ENCODE measurements at regions not wholly inside any gene's neighbourhood (a gene's known extent, or its start where the extent isn't known, plus 50 kb on each side); places are given as distances from the start of the nearest gene placed in this dataset.

- H3K9me3 Mint-ChIP-seq = no peaks in the 10 kb centered on the region
- H3K36me3 Mint-ChIP-seq = no peaks in the 10 kb centered on the region
Observed at GRCh38 chr6:159606786-159607185, 86.3 kb downstream of the SOD2 start.

GRCh38 chr6:159604443-159604956 is 88.5 kb downstream of the SOD2 start:
- DNase-seq (ENCODE audit: low spot score in 2 of 2) = no peak
- Mint-ChIP-seq H3K9me3 (no peaks in the 10 kb centered on the region), H3K36me3 (no peaks in the 10 kb centered on the region), H3K27ac (no peak overlapping the region)
- no peak for ATAC-seq

More at GRCh38 chr6:159606786-159607185, 86.3 kb downstream of the SOD2 start:
- ATAC-seq = no peak
- DNase-seq (ENCODE audit: low spot score in 2 of 2) = no peak
- H3K27ac Mint-ChIP-seq = no peak overlapping the region

GRCh38 chr6:159602431-159603041 is 90.5 kb downstream of the SOD2 start:
- ATAC-seq (no peak), DNase-seq (ENCODE audit: low spot score in 2 of 2) (no peak)
- Mint-ChIP-seq H3K27ac (no peak overlapping the region), H3K9me3 (no peaks in the 10 kb centered on the region), H3K36me3 (no peaks in the 10 kb centered on the region)

- DNase-seq (ENCODE audit: low spot score in 2 of 2) = no peak
- H3K9me3 Mint-ChIP-seq = no peaks in the 10 kb centered on the region
- no peaks in the 10 kb centered on the region for H3K36me3 Mint-ChIP-seq
- no peak for ATAC-seq
- no peak overlapping the region for H3K27ac Mint-ChIP-seq
Observed at GRCh38 chr6:159601211-159601610, 91.8 kb downstream of the SOD2 start.

- H3K36me3 Mint-ChIP-seq = no peaks in the 10 kb centered on the region
- H3K27ac Mint-ChIP-seq = peak overlapping the region; percentile 65 to 80
- ATAC-seq (peak; percentile 65 to 72), DNase-seq (ENCODE audit: low spot score in 2 of 2) (peak in 1 of 2 donors; percentile 11)
- no peaks in the 10 kb centered on the region for H3K9me3 Mint-ChIP-seq
Observed at GRCh38 chr6:159595173-159595572, 97.9 kb downstream of the SOD2 start.

GRCh38 chr6:159594750-159595117 is 98.3 kb downstream of the SOD2 start:
- Mint-ChIP-seq H3K27ac (peak overlapping the region; percentile 65 to 80), H3K9me3 (no peaks in the 10 kb centered on the region), H3K36me3 (no peaks in the 10 kb centered on the region)
- ATAC-seq = peak; percentile 77 to 82
- no peak for DNase-seq (ENCODE audit: low spot score in 2 of 2)

GRCh38 chr6:159594106-159594749 is 98.8 kb downstream of the SOD2 start:
- Mint-ChIP-seq H3K27ac (peak overlapping the region; percentile 65 to 79), H3K9me3 (no peaks in the 10 kb centered on the region), H3K36me3 (no peaks in the 10 kb centered on the region)
- ATAC-seq (no peak), DNase-seq (ENCODE audit: low spot score in 2 of 2) (peak in 1 of 2 donors; percentile 4)

- Mint-ChIP-seq H3K27ac (no peak overlapping the region), H3K36me3 (no peaks in the 10 kb centered on the region), H3K9me3 (no peaks in the 10 kb centered on the region)
- no peak for ATAC-seq
- no peak for DNase-seq (ENCODE audit: low spot score in 2 of 2)
Observed at GRCh38 chr6:159590835-159591234, 102.2 kb downstream of the SOD2 start.

GRCh38 chr6:159586684-159587083 is 106.4 kb downstream of the SOD2 start:
- DNase-seq (ENCODE audit: low spot score in 2 of 2) = no peak
- Mint-ChIP-seq H3K36me3 (no peaks in the 10 kb centered on the region), H3K9me3 (no peaks in the 10 kb centered on the region), H3K27ac (no peak overlapping the region)
- no peak for ATAC-seq

GRCh38 chr6:159582736-159583135 is 110.3 kb downstream of the SOD2 start:
- H3K36me3 Mint-ChIP-seq = no peaks in the 10 kb centered on the region
- H3K27ac Mint-ChIP-seq = no peak overlapping the region

GRCh38 chr6:159578629-159579028 is 114.4 kb downstream of the SOD2 start:
- DNase-seq (ENCODE audit: low spot score in 2 of 2) (no peak), ATAC-seq (peak in 1 of 2 donors; percentile 57)
- Mint-ChIP-seq H3K27ac (no peak overlapping the region), H3K36me3 (no peaks in the 10 kb centered on the region), H3K9me3 (peaks cover 5 to 7% of the 10 kb centered on the region in 2 donors)

More at GRCh38 chr6:159582736-159583135, 110.3 kb downstream of the SOD2 start:
- H3K9me3 Mint-ChIP-seq = peaks cover 5 to 7% of the 10 kb centered on the region in 2 donors
- DNase-seq (ENCODE audit: low spot score in 2 of 2) (no peak), ATAC-seq (no peak)

GRCh38 chr6:159577564-159577963 is 115.5 kb downstream of the SOD2 start:
- Mint-ChIP-seq H3K27ac (no peak overlapping the region), H3K9me3 (peaks cover 5 to 7% of the 10 kb centered on the region in 2 donors), H3K36me3 (no peaks in the 10 kb centered on the region)
- peak; percentile 58 to 67 for ATAC-seq
- no peak for DNase-seq (ENCODE audit: low spot score in 2 of 2)

GRCh38 chr6:159572439-159573110 is 120.5 kb downstream of the SOD2 start:
- Mint-ChIP-seq H3K27ac (no peak overlapping the region), H3K36me3 (peaks cover 10 to 15% of the 10 kb centered on the region in 2 donors), H3K9me3 (peaks cover 11 to 23% of the 10 kb centered on the region in 2 donors)
- no peak for DNase-seq (ENCODE audit: low spot score in 2 of 2)
- no peak for ATAC-seq

- Mint-ChIP-seq H3K27ac (no peak overlapping the region), H3K36me3 (peaks cover 7% of the 10 kb centered on the region in 2 donors), H3K9me3 (peaks cover 5 to 6% of the 10 kb centered on the region in 2 donors)
- no peak for DNase-seq (ENCODE audit: low spot score in 2 of 2)
- no peak for ATAC-seq
Observed at GRCh38 chr6:159565181-159565710, 127.8 kb downstream of the SOD2 start.

GRCh38 chr6:159564456-159564855 is 128.6 kb downstream of the SOD2 start:
- Mint-ChIP-seq H3K9me3 (no peaks in the 10 kb centered on the region), H3K36me3 (no peaks in the 10 kb centered on the region), H3K27ac (no peak overlapping the region)
- no peak for DNase-seq (ENCODE audit: low spot score in 2 of 2)
- no peak for ATAC-seq

- Mint-ChIP-seq H3K27ac (no peak overlapping the region), H3K9me3 (peaks cover 0 to 4% of the 10 kb centered on the region in 2 donors), H3K36me3 (no peaks in the 10 kb centered on the region)
- DNase-seq (ENCODE audit: low spot score in 2 of 2) = no peak
- ATAC-seq = no peak
Observed at GRCh38 chr6:159557031-159557430, 136.0 kb downstream of the SOD2 start.
